HG03342 (cell line): ENCODE measurements at regions not wholly inside any gene's neighbourhood (a gene's known extent, or its start where the extent isn't known, plus 50 kb on each side); places are given as distances from the start of the nearest gene placed in this dataset.

Experiments used
- ATAC-seq: cut with Tn5 transposase; IDR thresholded peaks from one replicate; pipeline ENCODE4 v1.9.1; 2021; ENCODE audit warnings: mild to moderate bottlenecking, moderate library complexity; ENCODE audit not compliant: unreplicated experiment

DNA sequence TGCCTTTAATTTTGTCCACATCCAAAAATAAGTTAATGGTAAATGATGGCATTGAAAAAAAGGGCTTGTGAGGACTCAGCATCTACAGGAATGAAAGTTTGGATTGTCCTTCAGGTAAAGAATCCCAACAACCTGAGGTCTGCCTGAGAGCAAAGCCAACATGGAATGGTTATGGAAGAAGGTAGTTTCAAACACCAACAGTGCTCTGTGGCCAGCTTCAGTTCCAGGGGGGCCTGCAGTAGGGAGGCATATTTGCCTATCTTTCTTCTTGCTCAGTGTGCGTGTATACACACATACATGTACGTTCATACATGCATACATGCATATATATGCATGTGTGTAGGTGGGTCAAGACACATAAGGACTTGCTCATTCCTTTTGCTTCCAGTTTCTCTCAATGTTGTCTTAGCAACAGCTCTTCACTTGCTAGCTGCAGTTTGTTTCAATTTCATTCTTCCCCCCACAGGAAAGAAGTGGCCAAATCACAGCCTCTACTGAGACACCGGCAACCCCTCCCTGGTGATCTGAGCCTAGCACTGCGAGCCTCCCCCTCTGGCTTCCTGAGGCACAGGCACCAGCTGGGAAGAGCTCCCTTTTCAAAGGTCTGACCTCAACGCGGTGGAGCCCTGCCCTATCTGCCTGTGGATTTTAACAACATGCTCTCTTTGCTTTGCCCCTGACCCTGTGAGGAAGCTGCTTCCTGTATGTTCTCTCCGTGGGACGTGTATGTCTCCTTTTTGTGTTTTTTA, 146.2 kb downstream of the KLF13 start:
- ATAC-seq, result peak; percentile 93

DNA sequence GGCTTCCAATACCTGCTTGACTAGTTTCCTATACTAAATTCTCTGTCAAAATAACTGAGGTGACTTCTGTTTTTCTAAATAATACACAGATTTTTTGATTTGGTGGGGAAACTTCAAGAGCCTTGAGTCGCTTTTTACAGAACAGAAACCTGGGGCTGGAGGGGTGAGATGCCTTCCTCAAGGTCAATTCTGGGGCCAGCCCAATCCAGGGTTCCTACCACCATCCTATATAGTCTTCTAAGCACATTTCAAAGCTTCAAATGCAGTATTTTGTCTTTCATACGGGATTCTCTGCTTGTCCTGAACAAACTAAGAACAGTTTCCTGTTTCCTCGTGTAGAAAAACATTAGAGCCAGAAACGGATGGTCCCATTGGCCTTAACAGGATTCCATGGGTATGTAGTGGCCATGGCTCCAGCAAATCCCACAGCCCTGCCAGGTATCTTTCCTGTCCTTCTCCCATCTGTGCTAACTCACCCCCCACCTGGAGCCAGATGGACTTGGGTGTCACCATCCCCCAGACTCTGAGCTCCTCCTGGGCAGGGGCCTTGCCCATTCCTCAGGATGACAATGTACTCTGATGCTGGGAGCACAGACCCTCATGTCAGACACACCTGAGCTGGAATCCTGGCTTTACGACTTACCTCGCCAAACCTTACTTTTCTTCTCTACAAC, 146.9 kb downstream of the KLF13 start:
- no peak for ATAC-seq

DNA sequence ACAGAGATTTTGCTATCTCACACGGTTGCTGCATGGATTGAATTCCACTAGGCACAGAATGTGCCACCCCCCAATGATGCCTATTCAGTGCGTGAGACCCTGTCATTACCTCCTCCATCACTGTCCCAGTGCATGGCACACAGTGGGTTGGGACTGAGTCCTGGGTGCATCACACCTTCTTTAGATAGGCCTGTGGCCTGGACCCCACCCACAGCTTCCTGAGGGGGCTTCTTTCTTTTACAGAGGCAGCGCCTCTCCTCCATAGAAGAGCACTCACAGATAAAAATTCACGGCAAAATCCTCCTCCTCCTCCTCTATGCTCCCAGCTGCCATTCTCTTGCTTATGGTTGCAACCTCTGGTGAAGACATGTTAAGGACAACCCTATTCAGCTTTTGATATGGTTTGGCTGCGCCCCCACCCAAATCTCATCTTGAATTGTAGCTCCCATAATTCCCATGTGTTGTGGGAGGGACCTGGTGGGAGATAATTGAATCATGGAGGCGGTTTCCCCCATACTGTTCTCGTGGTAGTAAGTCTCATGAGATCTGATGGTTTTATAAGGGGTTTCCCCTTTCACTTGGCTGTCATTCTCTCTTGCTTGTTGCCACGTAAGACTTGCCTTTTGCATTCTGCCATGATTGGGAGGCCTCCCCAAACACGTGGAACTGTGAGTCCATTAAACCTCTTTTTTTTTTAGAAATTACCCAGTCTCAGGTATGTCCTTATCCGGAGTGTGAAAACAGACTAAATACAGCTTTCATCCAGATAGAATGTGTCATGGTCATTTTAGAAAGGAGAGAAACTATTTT, 147.6 kb downstream of the KLF13 start:
- ATAC-seq, result no peak

DNA sequence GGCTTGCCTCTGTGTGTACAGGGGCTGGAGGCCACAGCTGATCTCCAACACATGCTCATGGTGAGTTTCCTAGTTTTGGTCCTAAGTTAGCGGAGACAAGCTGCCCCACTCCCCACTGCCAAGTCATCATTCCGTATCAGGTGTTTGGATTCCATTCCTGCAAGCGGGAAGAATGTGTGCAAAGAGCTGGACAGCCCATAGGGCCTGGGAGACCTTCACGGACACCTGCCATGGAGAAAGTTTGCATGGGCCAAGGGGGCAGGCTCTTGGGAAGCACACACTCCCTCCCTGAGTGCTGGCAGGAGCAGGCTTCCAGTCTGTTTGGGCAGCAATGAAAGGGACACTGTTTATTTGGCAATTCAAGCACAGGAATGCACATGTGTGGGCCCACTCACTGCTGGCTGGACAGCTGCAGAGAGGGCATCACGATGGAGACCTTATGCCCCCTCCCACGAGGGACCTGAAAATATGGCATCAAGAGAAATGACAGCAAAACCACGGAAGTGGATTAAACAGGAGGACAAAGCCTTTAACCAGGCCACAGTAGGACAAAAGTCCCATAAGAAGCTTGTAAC, 149.7 kb downstream of the KLF13 start:
- ATAC-seq, result no peak

DNA sequence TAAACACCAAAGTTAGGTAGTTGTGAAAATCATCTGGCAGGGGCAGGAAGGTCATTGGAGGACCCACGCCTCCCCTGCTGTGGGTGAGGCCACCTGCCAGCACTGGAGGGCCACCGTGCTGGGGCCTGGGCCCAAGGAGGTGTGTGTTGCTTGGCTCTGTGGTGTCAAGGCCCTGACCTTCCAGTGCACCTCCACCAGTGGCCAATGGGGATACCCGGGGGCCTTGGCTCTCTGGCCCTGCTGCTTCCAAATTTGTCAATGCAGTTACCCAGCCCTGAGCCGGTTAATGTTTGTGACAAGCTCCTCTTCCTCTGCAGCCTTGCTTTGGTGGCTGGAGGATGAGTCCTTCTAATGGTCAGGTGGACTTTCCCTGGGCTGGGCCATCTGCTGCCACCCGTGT, 150.2 kb downstream of the KLF13 start:
- ATAC-seq, result no peak

DNA sequence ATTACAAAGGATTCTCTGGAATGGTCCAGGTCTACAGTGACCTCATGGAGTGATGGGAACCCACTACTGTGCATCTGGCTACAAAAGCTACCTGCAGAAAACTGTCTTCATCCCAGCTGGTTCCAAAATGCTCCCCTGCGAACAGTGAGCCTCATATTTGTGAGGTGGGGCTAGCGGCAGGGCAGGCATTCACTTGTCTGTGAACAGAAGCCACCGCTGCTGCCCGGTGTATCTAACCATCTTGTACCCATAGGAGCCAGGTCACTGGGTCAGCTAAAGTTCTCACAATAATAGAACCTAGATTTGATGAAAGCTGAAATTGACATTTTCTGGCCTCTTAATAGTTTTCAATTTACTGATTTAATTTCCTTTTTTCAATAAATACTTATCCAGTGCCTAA, 150.7 kb downstream of the KLF13 start:
- no peak for ATAC-seq

DNA sequence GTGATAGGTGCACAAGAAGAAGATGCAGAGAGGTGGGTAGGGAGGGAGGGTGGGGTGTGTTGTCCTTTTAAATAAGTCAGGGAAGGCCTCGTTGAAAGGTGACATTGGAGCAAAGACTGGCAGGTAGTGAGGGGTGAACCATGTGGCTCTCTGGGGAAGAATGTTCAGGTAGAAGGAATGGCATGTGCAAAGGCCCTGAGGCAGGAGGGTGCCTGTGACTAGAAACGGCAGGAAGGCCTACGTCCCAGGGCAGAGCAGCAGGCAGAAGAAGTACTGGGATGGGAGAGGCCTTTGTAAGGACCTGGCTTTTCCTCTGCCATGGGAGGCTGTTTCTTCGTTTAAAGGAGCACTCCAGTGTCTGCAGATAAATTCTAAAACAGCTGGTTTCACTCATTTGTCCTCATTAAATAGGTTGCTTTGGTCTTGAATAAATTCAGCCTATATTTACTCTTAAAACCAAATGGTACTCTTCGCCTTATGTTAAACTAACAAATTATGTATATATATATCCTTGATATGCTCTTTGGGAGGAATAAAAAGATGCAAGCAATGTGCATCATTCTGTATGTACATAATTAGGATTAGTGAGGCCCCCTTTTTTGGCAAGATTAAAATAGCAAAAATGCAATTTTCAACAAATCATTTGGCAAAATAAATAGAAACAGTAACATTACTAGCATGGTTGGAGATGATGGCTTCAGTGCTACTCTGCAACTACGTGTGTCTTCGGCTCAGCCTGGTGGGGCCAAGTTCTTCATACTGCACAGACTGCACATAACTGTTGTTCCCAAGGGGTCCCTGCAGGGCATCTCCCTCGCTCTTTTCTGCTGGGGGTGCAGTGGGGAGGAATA, 151.4 kb downstream of the KLF13 start:
- no peak for ATAC-seq

DNA sequence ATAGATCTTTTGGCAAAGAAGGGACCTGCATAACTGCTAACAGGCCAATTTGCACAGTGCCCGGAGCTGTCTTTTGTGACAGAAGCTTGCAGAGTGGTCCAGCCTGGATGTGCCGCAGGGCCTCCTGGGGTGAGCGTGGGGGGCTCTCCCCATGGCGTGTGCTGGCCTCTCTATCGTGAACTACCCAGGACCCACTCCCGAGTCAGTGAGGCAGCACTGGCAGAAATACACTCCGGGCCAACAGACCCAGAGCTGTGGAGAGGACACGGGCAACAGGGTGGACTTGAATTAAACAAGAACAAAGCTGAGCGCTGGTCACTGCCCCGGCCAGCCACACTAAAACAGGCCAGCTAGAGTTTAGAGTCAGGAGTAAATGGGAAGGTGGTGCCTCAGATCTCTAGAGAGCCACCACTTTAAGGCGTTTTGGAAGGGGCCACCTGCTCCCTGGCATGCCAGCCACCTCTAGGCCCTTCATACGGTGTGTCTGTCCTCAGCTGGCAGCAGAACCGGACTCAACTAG, 152.1 kb downstream of the KLF13 start:
- ATAC-seq, result no peak

DNA sequence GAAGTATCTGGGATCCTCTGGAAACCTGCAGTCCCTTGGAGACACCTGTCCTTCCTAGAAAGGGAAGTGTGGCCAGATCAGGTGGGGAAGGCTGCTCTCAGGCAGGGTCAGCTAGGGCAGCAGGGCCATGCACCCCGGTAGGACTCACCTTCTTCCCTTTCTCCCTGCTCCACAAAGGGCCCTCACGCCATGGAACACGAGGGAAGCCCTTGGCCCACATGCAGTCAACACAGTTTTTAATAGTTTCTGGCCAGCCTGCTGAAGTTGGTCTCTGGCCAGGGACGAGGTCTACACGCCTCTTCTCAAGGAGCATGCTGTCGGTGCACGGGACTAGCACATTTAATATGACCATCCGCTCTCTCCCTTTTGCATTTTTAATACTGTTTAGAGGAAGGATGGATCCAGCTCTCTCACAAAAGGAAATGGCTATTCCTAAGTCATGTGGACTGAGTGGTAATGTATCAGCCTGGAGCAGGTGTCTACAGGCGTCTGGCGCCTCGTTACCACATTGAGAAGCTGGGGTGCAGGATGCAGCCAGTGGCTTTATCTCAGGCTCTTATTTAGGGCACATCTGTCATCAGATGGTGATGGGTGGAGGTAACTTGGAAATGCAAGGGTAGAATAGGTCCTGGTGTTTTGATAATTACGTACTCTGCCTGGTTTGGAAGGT, 153.9 kb downstream of the KLF13 start:
- no peak for ATAC-seq

DNA sequence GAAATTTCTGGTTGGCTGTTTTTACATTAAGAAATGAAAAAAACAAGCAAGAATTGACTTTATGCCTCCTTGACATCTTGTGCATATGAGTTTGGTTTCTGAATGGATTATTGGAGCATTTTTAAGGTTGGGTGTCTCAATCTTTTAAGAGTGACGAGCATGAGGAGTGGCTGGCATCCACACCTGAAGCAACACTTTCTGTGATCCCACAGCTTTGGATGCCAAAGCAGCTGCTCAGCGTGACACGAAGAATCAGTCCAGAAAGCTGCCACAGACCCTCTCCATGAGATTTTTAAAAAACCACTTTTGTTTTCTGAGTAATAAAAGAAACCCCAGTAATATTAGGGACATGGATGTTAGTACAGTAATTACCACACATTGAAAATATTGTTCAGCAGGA, 154.5 kb downstream of the KLF13 start:
- ATAC-seq, result no peak

DNA sequence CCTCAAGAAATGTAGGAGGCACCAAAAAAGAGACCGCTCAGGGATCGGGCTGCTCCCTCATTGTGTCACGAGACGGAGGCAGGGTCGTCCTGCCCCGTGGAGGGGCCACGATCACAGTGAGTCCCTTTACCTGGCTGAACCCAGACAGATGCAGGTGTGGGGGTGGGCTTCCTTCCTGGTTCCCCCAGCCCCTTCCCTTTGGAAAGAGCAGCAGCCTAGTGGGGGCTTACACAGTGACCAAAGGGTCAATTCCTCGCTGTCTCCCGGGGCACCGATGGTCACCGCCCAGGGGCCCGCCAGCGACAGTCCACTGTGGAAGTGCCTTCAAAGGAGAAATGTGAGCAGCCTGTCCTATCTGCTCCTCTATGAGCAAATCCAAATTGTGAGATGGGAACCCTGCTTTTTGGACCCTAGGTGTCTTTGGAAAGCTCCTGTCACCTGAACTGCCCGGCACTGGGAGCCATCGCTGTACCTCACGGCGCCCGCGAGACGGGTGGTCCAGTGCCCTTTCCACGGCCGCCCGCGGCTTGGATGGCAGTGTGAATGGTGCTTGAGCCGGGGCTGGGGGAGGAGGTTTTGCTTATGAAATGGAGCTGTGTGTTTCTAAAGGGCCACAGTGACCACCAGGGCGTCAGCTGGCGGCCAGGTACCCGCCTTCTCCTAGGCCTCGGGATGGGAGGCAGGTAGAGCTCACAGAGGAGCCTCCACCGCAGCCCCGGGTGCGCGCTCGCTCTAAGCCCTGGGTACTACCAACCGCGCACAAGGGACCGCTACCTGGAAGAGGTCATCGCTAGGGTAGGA, 155.7 kb downstream of the KLF13 start:
- no peak for ATAC-seq

DNA sequence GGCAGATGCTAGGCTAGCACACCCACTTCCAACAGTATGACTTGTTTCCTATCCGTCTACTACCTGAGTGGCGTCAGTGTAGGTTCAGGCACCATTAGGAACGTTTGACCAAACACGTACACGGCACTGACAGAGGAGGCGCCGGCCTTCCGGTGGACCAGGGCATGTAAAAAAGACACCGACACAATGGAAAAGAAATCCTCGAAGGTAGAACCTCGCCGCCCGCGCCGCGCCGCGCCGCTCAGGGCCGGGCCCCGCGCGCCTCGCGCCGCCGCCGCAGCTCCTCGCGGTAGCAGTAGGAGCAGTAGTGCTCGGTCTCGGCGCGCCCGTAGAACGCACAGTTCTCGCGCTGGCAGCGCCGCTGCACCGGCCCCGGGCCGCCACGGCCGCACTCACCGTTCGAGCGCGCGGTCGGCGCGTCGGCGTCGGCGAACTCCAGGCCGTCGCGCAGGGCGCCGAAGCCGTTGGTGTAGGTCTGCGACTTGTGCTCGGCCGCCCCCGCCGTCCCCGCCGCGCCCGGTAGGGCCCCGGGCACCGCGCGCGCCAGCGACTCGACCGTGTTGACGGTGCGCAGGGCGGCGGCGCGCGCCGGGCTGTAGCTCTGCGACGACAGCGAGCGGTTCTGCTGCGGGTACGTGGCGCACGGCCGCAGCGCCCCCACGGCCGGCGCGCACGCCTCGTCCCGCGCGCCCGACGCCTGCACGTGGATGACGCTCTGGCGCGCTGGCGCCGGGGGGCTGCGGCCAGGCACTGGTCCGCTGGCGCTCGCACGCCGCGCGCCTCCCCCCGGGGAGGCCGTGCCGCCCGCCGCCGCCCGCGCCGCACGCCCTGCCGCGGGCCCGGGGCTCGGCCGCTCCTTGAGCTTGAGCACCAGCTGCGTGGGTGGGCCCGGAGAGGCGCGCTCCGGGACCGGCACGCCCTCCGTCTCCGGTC, 156.7 kb downstream of the KLF13 start:
- ATAC-seq, result no peak

DNA sequence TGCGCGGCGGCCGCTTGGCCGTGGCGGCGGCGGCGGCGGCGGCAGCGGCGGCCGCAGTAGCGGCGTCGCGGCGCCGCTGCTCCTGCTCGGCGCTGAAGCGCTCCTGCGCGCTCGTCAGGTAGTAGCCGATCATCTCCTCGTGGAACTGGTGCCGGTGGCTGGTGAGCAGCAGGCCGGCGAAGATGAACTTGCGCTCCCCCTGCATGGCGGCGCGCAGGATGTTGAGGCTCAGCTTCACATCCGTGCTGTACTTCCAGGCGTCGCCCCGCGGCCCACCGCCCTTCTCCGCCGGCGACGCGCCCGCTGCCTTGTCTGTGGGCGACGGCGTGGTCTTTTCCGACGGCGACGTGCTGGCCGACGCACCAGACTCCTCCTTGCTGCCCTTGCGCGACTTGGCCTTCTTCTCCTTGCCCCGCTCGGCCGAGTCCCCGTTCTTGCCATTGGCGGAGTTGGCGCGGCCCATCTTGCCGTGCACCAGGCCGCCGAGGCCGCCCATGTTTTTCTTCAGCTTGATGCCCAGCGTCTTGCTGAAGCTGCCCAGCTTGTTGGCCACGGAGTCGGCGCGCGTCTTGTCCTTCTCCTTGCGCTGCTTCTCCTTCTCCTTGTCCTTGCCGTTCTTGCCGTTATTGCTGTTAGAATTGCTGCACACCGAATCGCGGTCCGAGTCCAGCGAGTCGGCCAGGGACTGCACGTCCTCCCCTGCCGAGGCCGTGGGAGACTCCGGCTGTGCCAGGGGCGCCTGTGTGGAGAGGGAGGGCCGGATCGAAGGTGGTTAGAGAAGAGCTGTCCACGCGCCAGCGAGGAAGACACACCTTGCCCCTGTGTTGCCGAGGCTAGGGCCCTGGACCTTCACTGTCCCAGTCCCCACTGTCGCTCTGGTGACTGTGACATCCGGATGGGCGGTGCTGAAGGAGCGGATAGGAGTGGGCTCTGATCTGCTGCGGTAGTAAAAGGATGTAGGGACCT, 157.6 kb downstream of the KLF13 start:
- no peak for ATAC-seq

DNA sequence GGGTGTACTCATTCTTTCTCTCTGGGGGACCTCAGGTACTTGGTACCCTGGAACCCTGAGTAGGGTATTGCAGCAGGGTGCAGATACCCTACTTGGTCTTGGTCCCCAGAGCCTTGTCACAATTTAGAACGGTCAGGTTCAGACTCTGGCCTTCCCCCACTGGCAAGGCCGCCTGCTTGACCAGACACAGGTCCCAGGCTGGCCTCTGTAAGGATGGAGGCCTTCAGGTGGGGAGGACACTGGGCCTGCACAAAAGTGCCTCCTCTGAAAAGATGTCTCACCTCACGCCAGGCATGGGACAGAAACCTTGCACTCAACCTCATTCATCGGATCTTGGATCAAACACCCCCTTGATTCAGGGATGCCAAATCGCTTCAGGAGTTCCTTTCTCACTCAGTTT, 158.4 kb downstream of the KLF13 start:
- ATAC-seq, result no peak

DNA sequence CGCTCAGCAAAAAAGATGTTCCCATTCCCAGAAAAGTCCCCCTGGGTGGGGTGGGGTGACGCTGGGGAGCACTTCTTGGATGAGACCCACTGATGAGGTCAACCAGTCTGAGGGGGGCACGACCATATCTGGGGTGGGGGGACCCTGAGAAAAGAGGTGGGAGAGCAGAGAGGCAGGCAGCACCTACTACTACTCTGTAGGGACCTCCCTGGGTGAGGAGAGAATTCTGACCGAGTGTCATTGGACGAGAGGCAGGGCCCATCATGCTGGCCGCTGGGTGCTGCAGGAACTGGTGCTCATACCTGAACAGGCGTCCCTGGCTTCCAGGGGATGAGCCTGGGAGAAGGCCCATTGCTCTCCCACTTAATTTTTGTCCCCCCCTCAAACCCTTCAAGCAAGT, 158.8 kb downstream of the KLF13 start:
- ATAC-seq, result no peak

DNA sequence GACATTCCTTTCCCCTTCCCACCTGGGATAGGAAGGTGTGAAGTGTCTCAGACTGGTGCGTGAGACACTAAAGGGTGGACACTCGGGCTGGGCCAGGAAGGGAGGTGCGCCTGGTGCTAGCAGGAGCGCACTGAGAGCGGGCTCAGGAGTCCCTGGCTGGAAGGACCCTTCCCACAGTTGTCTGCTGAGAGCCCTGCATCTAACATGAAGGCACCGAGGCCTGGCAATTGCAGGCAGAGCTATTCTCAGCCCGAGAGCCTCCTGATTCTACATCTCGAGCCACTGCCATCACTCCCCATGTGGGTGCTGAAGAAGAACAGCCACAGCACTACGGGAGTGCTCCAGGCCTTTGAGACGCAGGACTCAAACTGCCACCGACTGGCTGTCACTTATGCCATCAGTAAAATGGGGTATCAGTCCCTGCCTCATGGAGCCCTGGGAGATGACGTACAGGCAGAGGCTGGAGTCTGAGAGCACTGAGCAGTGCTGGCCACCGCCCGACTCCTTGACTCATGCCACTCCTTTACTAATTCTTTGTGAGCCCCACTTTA, 159.4 kb downstream of the KLF13 start:
- no peak for ATAC-seq
